ENCODE measurements at regions not wholly inside any gene's neighbourhood (a gene's known extent, or its start where the extent isn't known, plus 50 kb on each side); places are given as distances from the start of the nearest gene placed in this dataset.

DNA sequence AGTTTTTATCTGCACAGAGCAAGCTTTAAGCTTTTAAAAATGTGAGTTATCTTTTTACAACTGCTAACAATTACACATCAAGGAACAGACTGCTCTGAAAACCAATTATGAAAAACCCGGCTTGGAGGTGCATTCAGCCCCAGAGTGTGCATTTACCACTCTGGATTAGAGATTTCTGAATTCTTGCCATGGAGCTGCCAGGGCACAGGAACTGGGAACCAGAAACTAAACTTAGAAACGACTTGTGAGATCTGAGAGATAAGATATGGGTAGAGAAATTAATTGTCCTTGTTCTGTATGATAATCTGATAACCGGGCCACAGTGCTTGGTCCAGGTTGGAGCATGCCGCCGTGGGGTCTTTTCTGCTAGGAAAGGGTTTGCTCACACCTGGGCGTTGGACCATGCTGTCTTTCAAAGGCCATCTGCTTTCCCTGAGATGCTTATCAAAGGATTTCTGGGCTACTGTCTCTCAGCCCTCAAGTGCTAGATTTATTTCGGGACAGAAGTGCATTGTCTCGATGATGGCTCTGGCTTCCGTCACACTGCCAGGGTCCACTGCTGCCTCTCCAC is 210.0 kb downstream of the MAF start (continued):
- TF ChIP-seq CREB1 (IDR thresholded peaks at IDR 0.05) (no peak), TAF1 (IDR thresholded peaks at IDR 0.05; ENCODE audit: low read depth, low read length) (no peak), SUZ12 (IDR thresholded peaks at IDR 0.05; ENCODE audit: low read length) (no peak), KDM1A (IDR thresholded peaks at IDR 0.05; ENCODE audit: borderline replicate concordance, low read length) (no peak), CHD1 (IDR thresholded peaks at IDR 0.05; ENCODE audit: low read depth, low read length) (no peak), TEAD4 (IDR thresholded peaks at IDR 0.05; ENCODE audit: low read depth, low read length) (no peak), SP4 (IDR thresholded peaks at IDR 0.05; ENCODE audit: low read length) (no peak), SRF (IDR thresholded peaks at IDR 0.05; ENCODE audit: low read depth, low read length) (no peak)

All from H1 (cell line).